ENCODE measurements at regions not wholly inside any gene's neighbourhood (a gene's known extent, or its start where the extent isn't known, plus 50 kb on each side); places are given as distances from the start of the nearest gene placed in this dataset.

DNA sequence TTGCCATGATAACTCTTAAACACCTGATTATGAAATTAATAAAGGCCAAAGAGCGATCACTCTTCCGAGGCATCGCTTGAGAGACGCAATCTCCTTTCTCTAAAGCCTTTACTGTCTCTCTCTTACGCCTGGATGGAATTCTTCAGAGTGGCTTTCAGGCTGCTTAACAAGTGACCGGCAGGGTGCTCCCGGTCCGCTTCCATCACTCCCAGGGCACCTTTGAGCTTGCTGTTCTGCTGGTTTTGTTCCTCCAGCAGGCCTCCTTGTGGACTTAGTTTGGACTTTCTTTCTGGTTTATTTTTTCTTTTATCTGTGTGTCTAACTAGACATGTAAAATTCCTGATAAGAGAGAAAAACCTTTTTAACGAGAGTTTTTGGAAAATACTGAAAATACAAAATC, 60.9 kb downstream of the MRPL32 start:
- H3K79me1 ChIP-seq (ENCODE audit: insufficient read depth, low read depth, low read length, poor library complexity, severe bottlenecking): no peaks in the 10 kb centered on the region
- no peaks in the 10 kb centered on the region for H3K79me2 ChIP-seq (ENCODE audit: insufficient read depth, low read length)
- no peak overlapping the region for H3K23ac ChIP-seq (ENCODE audit: insufficient read length, low read depth, low read length)
- no peak overlapping the region for H2BK12ac ChIP-seq (ENCODE audit: insufficient read length, low read depth, low read length)
- H2BK15ac ChIP-seq (ENCODE audit: low read depth, low read length): no peak overlapping the region
- H4K5ac ChIP-seq (ENCODE audit: insufficient read length, low read depth, low read length): no peak overlapping the region
- no peak overlapping the region for H2AK5ac ChIP-seq (ENCODE audit: insufficient read length, low read length)
- H3K9ac ChIP-seq (ENCODE audit: extremely low read depth, insufficient read length, low read length): no peak overlapping the region
- no peak overlapping the region for H2AFZ ChIP-seq (ENCODE audit: low read length)
- WGBS (ENCODE audit: extremely low coverage, insufficient read length, low lambda C conversion rate): no CpG with 5 or more reads among the region's 9 CpGs
- H3K18ac ChIP-seq (ENCODE audit: insufficient read length, low read depth, low read length): no peak overlapping the region
- no peak overlapping the region for H3K27ac ChIP-seq (ENCODE audit: insufficient read length, low read depth, low read length)
- no peaks in the 10 kb centered on the region for H3K4me1 ChIP-seq (ENCODE audit: insufficient read depth, low read length)
- no peak overlapping the region for H3K4ac ChIP-seq (ENCODE audit: low read depth, low read length)
- no peak overlapping the region for H2BK5ac ChIP-seq (ENCODE audit: insufficient read length, low read length)
- H3K36me3 Mint-ChIP-seq (ENCODE audit: insufficient read depth in 1 of 3, low read depth in 3 of 3): no peaks in the 10 kb centered on the region
- no peak overlapping the region for H4K8ac ChIP-seq (replicated peaks; ENCODE audit: insufficient read length, low read depth, low read length)
- no peak overlapping the region for H3K56ac ChIP-seq (ENCODE audit: insufficient read length, low read depth, low read length)
- H2BK20ac ChIP-seq (ENCODE audit: low read depth, low read length, poor library complexity, severe bottlenecking): no peak overlapping the region
- DNase-seq: peak; percentile 63
- no peaks in the 10 kb centered on the region for H3K9me3 Mint-ChIP-seq
- H3T11ph ChIP-seq (ENCODE audit: low read length): no peak overlapping the region
- H4K20me1 ChIP-seq (ENCODE audit: control insufficient read depth, insufficient read depth, insufficient read length): no peaks in the 10 kb centered on the region
- TF ChIP-seq, protein P1, sequence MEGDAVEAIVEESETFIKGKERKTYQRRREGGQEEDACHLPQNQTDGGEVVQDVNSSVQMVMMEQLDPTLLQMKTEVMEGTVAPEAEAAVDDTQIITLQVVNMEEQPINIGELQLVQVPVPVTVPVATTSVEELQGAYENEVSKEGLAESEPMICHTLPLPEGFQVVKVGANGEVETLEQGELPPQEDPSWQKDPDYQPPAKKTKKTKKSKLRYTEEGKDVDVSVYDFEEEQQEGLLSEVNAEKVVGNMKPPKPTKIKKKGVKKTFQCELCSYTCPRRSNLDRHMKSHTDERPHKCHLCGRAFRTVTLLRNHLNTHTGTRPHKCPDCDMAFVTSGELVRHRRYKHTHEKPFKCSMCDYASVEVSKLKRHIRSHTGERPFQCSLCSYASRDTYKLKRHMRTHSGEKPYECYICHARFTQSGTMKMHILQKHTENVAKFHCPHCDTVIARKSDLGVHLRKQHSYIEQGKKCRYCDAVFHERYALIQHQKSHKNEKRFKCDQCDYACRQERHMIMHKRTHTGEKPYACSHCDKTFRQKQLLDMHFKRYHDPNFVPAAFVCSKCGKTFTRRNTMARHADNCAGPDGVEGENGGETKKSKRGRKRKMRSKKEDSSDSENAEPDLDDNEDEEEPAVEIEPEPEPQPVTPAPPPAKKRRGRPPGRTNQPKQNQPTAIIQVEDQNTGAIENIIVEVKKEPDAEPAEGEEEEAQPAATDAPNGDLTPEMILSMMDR (conservative IDR thresholded peaks at IDR 0.05): peak; percentile 66
- H3K14ac ChIP-seq (ENCODE audit: insufficient read depth, low read length): no peak overlapping the region
- no peak overlapping the region for H2BK120ac ChIP-seq (ENCODE audit: low read depth, low read length, poor library complexity, severe bottlenecking)
- H3K4me3 Mint-ChIP-seq: no peak overlapping the region
- H3K23me2 ChIP-seq (ENCODE audit: insufficient read length, low read depth, low read length, poor library complexity, severe bottlenecking): no peaks in the 10 kb centered on the region
- H3K27ac Mint-ChIP-seq: no peak overlapping the region
- no peaks in the 10 kb centered on the region for H3K27me3 Mint-ChIP-seq (ENCODE audit: low read depth)
- no peak overlapping the region for H4K91ac ChIP-seq (ENCODE audit: insufficient read length, low read depth, low read length)
- peaks cover 19 to 24% of the 10 kb centered on the region in 2 experiments for H3K4me1 Mint-ChIP-seq
- H3K9me3 ChIP-seq (ENCODE audit: control insufficient read depth, low read depth, low read length): no peaks in the 10 kb centered on the region
- H3K27me3 ChIP-seq (ENCODE audit: insufficient read depth, low read length): no peaks in the 10 kb centered on the region
- H3K4me2 ChIP-seq (ENCODE audit: insufficient read depth, insufficient read length, low read length): no peak overlapping the region

All from H9 (cell line).